ENCODE measurements at regions not wholly inside any gene's neighbourhood (a gene's known extent, or its start where the extent isn't known, plus 50 kb on each side); places are given as distances from the start of the nearest gene placed in this dataset.

DNA sequence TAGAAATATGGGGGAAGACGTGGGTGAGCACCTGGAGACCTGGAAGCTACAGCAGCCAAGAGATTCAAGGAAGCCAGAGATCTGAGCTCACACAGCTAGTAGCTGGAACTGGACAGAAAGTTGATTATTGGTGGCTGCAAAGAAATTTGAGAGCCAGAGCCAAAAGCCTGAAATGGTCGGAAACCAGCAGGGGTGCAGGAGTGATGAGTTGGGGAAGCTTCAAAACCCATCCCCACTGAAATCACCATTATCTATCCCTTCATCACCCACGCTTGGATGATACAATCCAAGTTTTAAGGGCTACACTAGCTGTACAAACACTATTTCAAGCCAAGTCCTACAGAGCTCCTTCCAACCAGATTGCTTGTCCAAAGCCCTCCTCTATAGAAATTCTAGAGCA is 296.1 kb upstream of the NEBL start:
- Histone ChIP-seq H3K27ac (ENCODE audit: low read length) (no peak overlapping the region), H3K4me1 (ENCODE audit: control insufficient read depth, insufficient read depth, low read length) (no peaks in the 10 kb centered on the region), H3K4me3 (ENCODE audit: low read depth in 2 of 2, low read length in 2 of 2) (no peak overlapping the region), H3K36me3 (ENCODE audit: control insufficient read depth, insufficient read depth, low read length) (no peaks in the 10 kb centered on the region), H3K9me3 (ENCODE audit: control insufficient read depth, insufficient read depth, low read depth, low read length) (no peaks in the 10 kb centered on the region), H3K27me3 (ENCODE audit: control insufficient read depth, insufficient read depth, low read length) (no peaks in the 10 kb centered on the region)
- no peak for DNase-seq (ENCODE audit: low read depth, low spot score)
- TF ChIP-seq, protein P1, sequence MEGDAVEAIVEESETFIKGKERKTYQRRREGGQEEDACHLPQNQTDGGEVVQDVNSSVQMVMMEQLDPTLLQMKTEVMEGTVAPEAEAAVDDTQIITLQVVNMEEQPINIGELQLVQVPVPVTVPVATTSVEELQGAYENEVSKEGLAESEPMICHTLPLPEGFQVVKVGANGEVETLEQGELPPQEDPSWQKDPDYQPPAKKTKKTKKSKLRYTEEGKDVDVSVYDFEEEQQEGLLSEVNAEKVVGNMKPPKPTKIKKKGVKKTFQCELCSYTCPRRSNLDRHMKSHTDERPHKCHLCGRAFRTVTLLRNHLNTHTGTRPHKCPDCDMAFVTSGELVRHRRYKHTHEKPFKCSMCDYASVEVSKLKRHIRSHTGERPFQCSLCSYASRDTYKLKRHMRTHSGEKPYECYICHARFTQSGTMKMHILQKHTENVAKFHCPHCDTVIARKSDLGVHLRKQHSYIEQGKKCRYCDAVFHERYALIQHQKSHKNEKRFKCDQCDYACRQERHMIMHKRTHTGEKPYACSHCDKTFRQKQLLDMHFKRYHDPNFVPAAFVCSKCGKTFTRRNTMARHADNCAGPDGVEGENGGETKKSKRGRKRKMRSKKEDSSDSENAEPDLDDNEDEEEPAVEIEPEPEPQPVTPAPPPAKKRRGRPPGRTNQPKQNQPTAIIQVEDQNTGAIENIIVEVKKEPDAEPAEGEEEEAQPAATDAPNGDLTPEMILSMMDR (IDR thresholded peaks at IDR 0.05): no peak
- TF ChIP-seq TCF7L2 (IDR thresholded peaks at IDR 0.05; ENCODE audit: low read depth, low read length) (no peak), POLR2AphosphoS5 (IDR thresholded peaks at IDR 0.05; ENCODE audit: low read depth, low read length) (no peak), SIN3A (IDR thresholded peaks at IDR 0.05; ENCODE audit: borderline replicate concordance, insufficient read depth, low read depth, low read length) (no peak)
- TF ChIP-seq, protein P2, sequence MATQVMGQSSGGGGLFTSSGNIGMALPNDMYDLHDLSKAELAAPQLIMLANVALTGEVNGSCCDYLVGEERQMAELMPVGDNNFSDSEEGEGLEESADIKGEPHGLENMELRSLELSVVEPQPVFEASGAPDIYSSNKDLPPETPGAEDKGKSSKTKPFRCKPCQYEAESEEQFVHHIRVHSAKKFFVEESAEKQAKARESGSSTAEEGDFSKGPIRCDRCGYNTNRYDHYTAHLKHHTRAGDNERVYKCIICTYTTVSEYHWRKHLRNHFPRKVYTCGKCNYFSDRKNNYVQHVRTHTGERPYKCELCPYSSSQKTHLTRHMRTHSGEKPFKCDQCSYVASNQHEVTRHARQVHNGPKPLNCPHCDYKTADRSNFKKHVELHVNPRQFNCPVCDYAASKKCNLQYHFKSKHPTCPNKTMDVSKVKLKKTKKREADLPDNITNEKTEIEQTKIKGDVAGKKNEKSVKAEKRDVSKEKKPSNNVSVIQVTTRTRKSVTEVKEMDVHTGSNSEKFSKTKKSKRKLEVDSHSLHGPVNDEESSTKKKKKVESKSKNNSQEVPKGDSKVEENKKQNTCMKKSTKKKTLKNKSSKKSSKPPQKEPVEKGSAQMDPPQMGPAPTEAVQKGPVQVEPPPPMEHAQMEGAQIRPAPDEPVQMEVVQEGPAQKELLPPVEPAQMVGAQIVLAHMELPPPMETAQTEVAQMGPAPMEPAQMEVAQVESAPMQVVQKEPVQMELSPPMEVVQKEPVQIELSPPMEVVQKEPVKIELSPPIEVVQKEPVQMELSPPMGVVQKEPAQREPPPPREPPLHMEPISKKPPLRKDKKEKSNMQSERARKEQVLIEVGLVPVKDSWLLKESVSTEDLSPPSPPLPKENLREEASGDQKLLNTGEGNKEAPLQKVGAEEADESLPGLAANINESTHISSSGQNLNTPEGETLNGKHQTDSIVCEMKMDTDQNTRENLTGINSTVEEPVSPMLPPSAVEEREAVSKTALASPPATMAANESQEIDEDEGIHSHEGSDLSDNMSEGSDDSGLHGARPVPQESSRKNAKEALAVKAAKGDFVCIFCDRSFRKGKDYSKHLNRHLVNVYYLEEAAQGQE (IDR thresholded peaks at IDR 0.05; ENCODE audit: insufficient read depth in 1 of 2, low read depth in 2 of 2, low read length in 1 of 2): no peak
- BruUV-seq (replicated peaks): no TSS peak
- in situ Hi-C loops (cut with HindIII; ENCODE audit: low pct_unique_long_range_greater_than_20kb, low sequenced_read_pairs): no loop called here
- no peak for ATAC-seq
- intact Hi-C loops (cut with micrococcal nuclease; ENCODE audit: unreplicated experiment): no loop called here
- POLR2A ChIA-PET: no interaction called here
- CTCF ChIA-PET: no interaction called here

DNA sequence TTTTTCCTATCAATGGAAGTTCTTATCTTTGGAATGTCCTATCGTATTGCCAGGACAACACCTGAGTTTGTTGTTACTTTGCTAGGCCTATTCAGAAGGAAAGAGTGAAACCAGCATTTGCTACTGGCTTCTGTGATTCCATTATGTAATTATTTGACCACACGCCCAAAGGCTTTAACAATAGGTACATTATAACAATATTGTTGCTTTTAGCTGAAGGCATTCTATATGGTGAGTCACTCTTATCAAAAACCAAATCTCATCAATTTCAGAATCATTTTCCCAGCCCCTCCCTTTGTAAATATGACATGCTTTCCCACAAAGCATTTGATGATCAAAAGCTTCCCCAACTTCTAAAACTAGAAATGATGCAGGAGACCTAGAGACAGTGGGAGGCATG is 294.4 kb upstream of the NEBL start:
- in situ Hi-C loops (cut with HindIII; ENCODE audit: low pct_unique_long_range_greater_than_20kb, low sequenced_read_pairs) (no loop called here), intact Hi-C loops (cut with micrococcal nuclease; ENCODE audit: unreplicated experiment) (no loop called here)
- DNase-seq (ENCODE audit: low read depth, low spot score) (no peak), ATAC-seq (no peak)
- no peaks in the 10 kb centered on the region for H3K36me3 ChIP-seq (ENCODE audit: control insufficient read depth, insufficient read depth, low read length)
- no TSS peak for BruUV-seq (replicated peaks)
- H3K4me1 ChIP-seq (ENCODE audit: control insufficient read depth, insufficient read depth, low read length): no peaks in the 10 kb centered on the region
- no peak overlapping the region for H3K27ac ChIP-seq (ENCODE audit: low read length)
- ChIA-PET CTCF (no interaction called here), POLR2A (no interaction called here)
- TF ChIP-seq POLR2AphosphoS5 (IDR thresholded peaks at IDR 0.05; ENCODE audit: low read depth, low read length) (no peak), TCF7L2 (IDR thresholded peaks at IDR 0.05; ENCODE audit: low read depth, low read length) (no peak), SIN3A (IDR thresholded peaks at IDR 0.05; ENCODE audit: borderline replicate concordance, insufficient read depth, low read depth, low read length) (no peak)
- TF ChIP-seq, protein P2 (IDR thresholded peaks at IDR 0.05; ENCODE audit: insufficient read depth in 1 of 2, low read depth in 2 of 2, low read length in 1 of 2): no peak
- TF ChIP-seq, protein P1 (IDR thresholded peaks at IDR 0.05): no peak
- H3K4me3 ChIP-seq (ENCODE audit: low read depth in 2 of 2, low read length in 2 of 2): no peak overlapping the region
- H3K9me3 ChIP-seq (ENCODE audit: control insufficient read depth, insufficient read depth, low read depth, low read length): no peaks in the 10 kb centered on the region
- H3K27me3 ChIP-seq (ENCODE audit: control insufficient read depth, insufficient read depth, low read length): no peaks in the 10 kb centered on the region
